GM19043 (cell line): ENCODE measurements at regions not wholly inside any gene's neighbourhood (a gene's known extent, or its start where the extent isn't known, plus 50 kb on each side); places are given as distances from the start of the nearest gene placed in this dataset.

Experiments used
- ATAC-seq: cut with Tn5 transposase; IDR thresholded peaks from one replicate; pipeline ENCODE4 v1.9.1; 2021; ENCODE audit warnings: low read depth; ENCODE audit not compliant: unreplicated experiment

- no peak for ATAC-seq
These were observed 59.2 kb upstream of the ZDHHC17 start for GRCh38 chr12:76704693-76705092.

DNA sequence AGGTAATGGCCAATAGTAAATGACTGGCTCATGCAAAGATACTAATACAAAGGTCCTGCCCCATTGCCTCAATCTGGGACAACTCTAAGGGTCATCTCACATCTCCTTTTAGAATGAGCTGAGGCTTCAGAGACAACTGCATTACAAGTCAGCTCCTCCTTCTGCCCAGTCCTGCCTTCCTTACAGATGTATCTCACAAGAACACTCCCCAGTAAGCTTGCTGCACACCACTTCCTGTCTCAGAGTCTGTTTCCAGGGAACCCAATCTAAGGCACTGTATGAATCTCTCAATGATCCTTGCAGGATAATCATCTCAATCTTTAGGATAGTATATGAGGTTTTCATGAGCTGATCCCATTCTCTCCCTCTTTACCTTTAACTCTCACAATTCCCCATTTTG is 57.8 kb upstream of the ZDHHC17 start:
- ATAC-seq = no peak

DNA sequence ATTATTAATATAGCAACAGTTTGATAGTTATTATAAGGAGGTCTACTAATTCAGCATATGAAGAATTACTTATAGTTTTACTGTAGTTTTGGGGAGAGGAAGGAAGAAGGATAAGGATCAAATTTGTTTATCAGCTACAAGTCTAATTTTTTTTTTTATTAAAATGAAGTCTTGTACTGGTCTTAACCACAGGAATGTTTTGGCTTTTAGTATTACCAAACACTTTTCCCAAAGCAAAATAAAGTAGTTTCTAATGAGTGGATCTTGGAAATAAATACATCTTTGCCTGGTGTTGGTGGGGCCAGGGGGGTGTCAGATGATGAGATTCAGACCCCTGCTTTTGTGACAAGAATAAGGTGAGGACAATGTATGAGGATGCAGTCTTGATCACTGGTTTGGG is 57.2 kb upstream of the ZDHHC17 start:
- ATAC-seq = no peak

- ATAC-seq = no peak
These were observed 56.1 kb upstream of the ZDHHC17 start for GRCh38 chr12:76707772-76708171.

GRCh38 chr12:76708296-76708695 is 55.6 kb upstream of the ZDHHC17 start:
- no peak for ATAC-seq

DNA sequence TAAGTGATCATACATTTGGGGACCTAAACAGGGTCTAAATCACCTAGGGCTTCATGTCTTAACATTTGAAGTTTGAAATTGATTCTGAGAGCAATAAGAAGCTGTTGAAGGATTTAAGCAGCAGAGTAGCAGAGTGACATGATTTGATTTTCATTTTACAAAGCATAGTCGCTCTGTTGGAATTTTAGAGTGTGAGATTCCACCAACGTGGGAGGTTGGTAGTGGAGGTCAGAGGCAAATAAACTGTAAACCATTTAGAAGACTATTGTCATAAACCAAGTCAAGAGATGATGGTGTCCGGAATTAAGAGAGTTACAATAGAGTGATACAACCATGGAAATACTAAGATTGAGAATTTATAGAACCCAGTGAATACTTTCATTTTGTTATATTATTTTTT is 52.7 kb upstream of the ZDHHC17 start:
- no peak for ATAC-seq

DNA sequence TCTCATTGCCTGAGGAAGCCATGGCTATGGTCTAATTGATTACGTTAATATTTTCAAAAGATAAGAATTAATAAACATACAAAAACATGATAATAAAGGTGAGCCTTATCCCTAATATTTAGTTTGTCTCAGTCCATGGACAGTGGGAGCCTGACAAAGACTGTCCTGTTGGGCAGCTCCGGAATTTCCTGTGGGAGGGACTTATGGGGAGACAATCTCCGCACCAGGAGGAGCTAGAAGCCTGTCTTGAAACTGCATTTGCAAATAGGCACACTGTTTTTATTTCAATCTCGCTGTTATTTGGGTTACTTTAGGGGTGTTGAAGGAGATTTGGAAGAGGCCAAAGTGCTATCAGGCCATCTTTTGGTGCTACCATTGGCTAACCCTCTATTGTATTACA is 50.8 kb upstream of the ZDHHC17 start:
- no peak for ATAC-seq

DNA sequence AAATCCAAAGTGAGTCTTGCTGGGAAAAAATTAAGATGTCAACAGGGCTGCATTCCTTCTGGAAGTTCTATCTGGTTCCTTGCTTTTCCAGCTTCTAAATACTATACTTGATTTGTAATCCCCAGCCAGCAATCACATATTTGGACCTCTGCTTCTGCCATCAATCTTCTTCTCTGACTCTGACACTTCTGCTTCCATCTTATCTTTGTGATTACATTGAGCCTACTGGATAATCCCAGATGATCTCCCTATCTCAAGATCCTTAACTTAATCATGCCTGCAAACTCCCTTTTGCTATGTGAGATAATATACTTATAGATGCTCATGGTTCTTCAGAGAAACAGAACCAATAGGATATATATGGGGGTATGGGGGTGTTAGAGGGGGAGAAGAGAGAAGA is 49.9 kb upstream of the ZDHHC17 start:
- no peak for ATAC-seq
